ENCODE measurements at regions not wholly inside any gene's neighbourhood (a gene's known extent, or its start where the extent isn't known, plus 50 kb on each side); places are given as distances from the start of the nearest gene placed in this dataset.

DNA sequence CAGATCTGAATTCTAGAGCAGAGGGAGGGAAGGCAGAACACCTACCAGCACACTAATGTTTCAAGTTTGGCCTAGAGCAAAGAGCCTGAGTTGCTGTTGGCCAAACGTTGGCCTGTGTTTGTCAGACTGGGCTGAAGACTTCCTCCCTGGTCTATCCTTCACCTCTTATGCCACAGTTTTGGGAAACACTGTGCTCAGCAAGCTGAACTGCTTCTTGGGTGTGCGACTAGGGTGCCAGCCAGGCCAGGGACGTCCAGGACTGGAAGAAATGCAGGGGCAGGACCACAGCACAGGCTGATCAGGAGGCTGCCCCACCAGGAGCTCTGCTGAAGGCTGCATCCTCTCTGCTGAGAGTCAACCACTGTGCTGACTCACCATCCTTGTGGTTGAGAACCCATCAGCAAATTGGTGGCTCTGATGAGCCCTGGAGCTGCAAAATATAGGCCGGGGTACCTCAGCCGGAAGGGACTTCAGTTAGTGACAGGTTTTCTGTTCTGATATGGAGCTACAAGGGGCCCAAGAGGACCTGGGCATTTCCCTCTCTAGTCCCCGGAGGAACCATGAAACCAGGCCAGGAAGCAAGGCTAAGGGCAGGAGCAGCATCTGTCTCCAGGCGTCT, 131.6 kb upstream of the RASGRP1 start:
- Histone ChIP-seq H3K9me2 (replicated peaks; ENCODE audit: control insufficient read depth, low read length) (no peaks in the 10 kb centered on the region), H3K36me3 (ENCODE audit: control insufficient read depth, low read length) (no peaks in the 10 kb centered on the region), H3K9me3 (ENCODE audit: control insufficient read depth, insufficient read depth, low read length) (no peaks in the 10 kb centered on the region), H3K4me3 (ENCODE audit: low read length) (no peak overlapping the region), H3K27me3 (ENCODE audit: control insufficient read depth, low read length) (no peaks in the 10 kb centered on the region), H3K79me2 (ENCODE audit: control insufficient read depth, low read length) (no peaks in the 10 kb centered on the region), H3K4me2 (ENCODE audit: low read length) (no peak overlapping the region), H3K27ac (ENCODE audit: low read depth, low read length) (no peak overlapping the region), H3F3A (ENCODE audit: control insufficient read depth, insufficient read depth) (no peaks in the 10 kb centered on the region), H3K4me1 (ENCODE audit: control insufficient read depth, low read length) (no peaks in the 10 kb centered on the region), H4K20me1 (ENCODE audit: control insufficient read depth, insufficient read depth, low read depth, low read length) (no peaks in the 10 kb centered on the region)
- TF ChIP-seq, protein P1, sequence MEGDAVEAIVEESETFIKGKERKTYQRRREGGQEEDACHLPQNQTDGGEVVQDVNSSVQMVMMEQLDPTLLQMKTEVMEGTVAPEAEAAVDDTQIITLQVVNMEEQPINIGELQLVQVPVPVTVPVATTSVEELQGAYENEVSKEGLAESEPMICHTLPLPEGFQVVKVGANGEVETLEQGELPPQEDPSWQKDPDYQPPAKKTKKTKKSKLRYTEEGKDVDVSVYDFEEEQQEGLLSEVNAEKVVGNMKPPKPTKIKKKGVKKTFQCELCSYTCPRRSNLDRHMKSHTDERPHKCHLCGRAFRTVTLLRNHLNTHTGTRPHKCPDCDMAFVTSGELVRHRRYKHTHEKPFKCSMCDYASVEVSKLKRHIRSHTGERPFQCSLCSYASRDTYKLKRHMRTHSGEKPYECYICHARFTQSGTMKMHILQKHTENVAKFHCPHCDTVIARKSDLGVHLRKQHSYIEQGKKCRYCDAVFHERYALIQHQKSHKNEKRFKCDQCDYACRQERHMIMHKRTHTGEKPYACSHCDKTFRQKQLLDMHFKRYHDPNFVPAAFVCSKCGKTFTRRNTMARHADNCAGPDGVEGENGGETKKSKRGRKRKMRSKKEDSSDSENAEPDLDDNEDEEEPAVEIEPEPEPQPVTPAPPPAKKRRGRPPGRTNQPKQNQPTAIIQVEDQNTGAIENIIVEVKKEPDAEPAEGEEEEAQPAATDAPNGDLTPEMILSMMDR (IDR thresholded peaks at IDR 0.05; ENCODE audit: low read depth, low read length, poor library complexity, severe bottlenecking): no peak
- no peak for TF ChIP-seq EZH2phosphoT487 (IDR thresholded peaks at IDR 0.05; ENCODE audit: borderline replicate concordance, low read length)

DNA sequence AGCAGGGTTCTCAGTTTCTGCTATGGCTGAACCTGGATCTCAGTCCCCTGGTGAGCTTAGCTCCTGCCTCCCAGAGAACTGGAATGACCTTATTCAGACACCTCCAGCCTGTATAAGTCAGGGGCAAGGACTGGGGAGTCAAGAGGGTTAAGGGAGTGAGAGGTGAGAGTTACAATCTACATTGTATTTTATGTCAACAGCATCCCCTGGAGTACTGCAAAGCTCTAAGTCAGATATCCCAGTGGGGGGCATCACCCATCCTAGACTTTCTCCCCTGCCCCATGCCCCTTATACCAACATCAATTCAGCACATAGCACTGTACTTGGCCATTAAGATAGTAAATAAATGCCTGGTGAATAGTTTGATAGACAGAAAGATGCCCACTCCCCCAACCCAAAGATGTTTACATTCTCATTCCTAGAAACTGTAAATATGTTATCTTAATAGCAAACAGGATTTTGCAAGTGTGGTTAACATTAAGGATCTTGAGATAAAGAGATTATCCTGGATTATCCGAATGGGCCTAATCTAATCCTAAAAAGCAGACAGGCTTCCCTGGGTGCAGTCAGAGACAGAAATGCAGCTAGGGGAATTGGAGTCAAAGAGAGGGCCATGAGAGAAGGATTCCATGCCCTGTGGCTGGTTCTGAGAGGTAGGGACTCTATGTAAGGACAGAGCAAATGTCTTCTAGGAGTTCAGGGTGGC, 132.3 kb upstream of the RASGRP1 start:
- TF ChIP-seq, protein P1 (IDR thresholded peaks at IDR 0.05; ENCODE audit: low read depth, low read length, poor library complexity, severe bottlenecking): no peak
- no peak for TF ChIP-seq EZH2phosphoT487 (IDR thresholded peaks at IDR 0.05; ENCODE audit: borderline replicate concordance, low read length)
- Histone ChIP-seq H3K79me2 (ENCODE audit: control insufficient read depth, low read length) (no peaks in the 10 kb centered on the region), H3F3A (ENCODE audit: control insufficient read depth, insufficient read depth) (no peaks in the 10 kb centered on the region), H3K36me3 (ENCODE audit: control insufficient read depth, low read length) (no peaks in the 10 kb centered on the region), H3K4me1 (ENCODE audit: control insufficient read depth, low read length) (no peaks in the 10 kb centered on the region), H3K27ac (ENCODE audit: low read depth, low read length) (no peak overlapping the region), H3K9me3 (ENCODE audit: control insufficient read depth, insufficient read depth, low read length) (no peaks in the 10 kb centered on the region), H3K4me3 (ENCODE audit: low read length) (no peak overlapping the region), H4K20me1 (ENCODE audit: control insufficient read depth, insufficient read depth, low read depth, low read length) (no peaks in the 10 kb centered on the region), H3K4me2 (ENCODE audit: low read length) (no peak overlapping the region), H3K9me2 (replicated peaks; ENCODE audit: control insufficient read depth, low read length) (no peaks in the 10 kb centered on the region), H3K27me3 (ENCODE audit: control insufficient read depth, low read length) (no peaks in the 10 kb centered on the region)

DNA sequence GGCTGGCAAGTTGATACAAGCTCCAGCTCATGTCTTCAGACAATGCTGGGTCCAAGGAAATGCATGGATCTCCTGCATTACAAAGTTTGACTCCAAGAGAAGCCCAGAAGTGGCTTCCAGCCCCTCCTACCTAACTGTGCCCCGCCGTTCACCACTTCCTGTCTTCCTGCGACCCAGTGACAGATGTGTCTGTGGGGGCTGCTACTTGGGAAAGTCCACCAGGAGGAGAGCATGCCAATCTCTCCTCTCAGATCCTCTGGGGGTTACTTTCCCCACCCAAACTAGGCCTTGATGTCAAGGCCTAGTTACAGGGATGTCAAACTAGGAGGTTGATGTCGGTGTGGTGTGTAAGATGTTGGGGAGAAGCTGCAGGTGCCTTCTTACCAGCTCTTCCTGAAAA, 133.6 kb upstream of the RASGRP1 start:
- H3K4me1 ChIP-seq (ENCODE audit: control insufficient read depth, low read length): no peaks in the 10 kb centered on the region
- no peaks in the 10 kb centered on the region for H3K27me3 ChIP-seq (ENCODE audit: control insufficient read depth, low read length)
- no peak overlapping the region for H3K4me2 ChIP-seq (ENCODE audit: low read length)

More for the DNA sequence above, 133.6 kb upstream of the RASGRP1 start:
- H4K20me1 ChIP-seq (ENCODE audit: control insufficient read depth, insufficient read depth, low read depth, low read length): no peaks in the 10 kb centered on the region
- H3K27ac ChIP-seq (ENCODE audit: low read depth, low read length): no peak overlapping the region
- H3F3A ChIP-seq (ENCODE audit: control insufficient read depth, insufficient read depth): no peaks in the 10 kb centered on the region
- H3K9me2 ChIP-seq (replicated peaks; ENCODE audit: control insufficient read depth, low read length): no peaks in the 10 kb centered on the region
- no peak overlapping the region for H3K4me3 ChIP-seq (ENCODE audit: low read length)
- no peaks in the 10 kb centered on the region for H3K36me3 ChIP-seq (ENCODE audit: control insufficient read depth, low read length)
- H3K9me3 ChIP-seq (ENCODE audit: control insufficient read depth, insufficient read depth, low read length): no peaks in the 10 kb centered on the region
- no peak for TF ChIP-seq EZH2phosphoT487 (IDR thresholded peaks at IDR 0.05; ENCODE audit: borderline replicate concordance, low read length)
- TF ChIP-seq, protein P1 (IDR thresholded peaks at IDR 0.05; ENCODE audit: low read depth, low read length, poor library complexity, severe bottlenecking): no peak
- no peaks in the 10 kb centered on the region for H3K79me2 ChIP-seq (ENCODE audit: control insufficient read depth, low read length)
